Esophagus squamous epithelium (tissue), 4 donors: ENCODE measurements at regions not wholly inside any gene's neighbourhood (a gene's known extent, or its start where the extent isn't known, plus 50 kb on each side); places are given as distances from the start of the nearest gene placed in this dataset.

Experiments
- CTCF ChIP-seq, 6 experiments: fragments of 450-650 bp in 4 of 6; fragments of 200-600 bp in 2 of 6; sonication (generic) in 2 of 6; IDR thresholded peaks; one replicate each; pipeline ENCODE4 v1.5.1; 2016 to 2019; ENCODE audit warnings: antibody characterized with exemption in 6 of 6, mild to moderate bottlenecking in 4 of 6, moderate library complexity in 4 of 6
- POLR2A ChIP-seq, 4 donors: fragments of 450-650 bp; IDR thresholded peaks; one replicate each; pipeline ENCODE4 v1.6.1; 2017; ENCODE audit warnings: antibody characterized with exemption in 4 of 4, mild to moderate bottlenecking in 4 of 4, moderate library complexity in 3 of 4

DNA sequence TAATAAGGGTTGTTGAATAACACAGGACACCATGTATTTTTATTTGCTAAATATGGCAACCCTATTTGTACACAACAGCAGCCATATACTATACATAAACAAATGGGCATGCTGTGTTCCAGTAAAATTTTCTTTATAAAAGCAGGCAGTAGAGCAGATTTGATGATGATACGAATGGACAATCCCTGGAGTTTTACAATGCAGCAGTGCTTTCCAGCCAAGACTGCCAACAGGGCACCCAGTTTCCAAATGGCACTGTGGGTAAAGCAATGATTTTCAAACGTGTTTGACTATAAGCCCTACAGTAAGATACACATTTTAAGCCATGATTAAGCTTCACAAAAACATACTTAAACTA lies 282.7 kb downstream of the NUAK1 start:
- TF ChIP-seq POLR2A (IDR thresholded peaks at IDR 0.05) = no peak
- no peak for TF ChIP-seq CTCF (IDR thresholded peaks at IDR 0.05)
